SK-N-MC (cell line): ENCODE measurements at regions not wholly inside any gene's neighbourhood (a gene's known extent, or its start where the extent isn't known, plus 50 kb on each side); places are given as distances from the start of the nearest gene placed in this dataset.

ENCODE experiments used
- EZH2 ChIP-seq: fragments of 200-600 bp; sonication (generic); IDR thresholded peaks from one replicate; pipeline ENCODE4 v1.6.1; 2017; ENCODE audit warnings: antibody characterized with exemption
- POLR2AphosphoS5 ChIP-seq: IDR thresholded peaks from 2 replicates; pipeline ENCODE4 v1.6.1; 2012; ENCODE audit warnings: mild to moderate bottlenecking, low read depth, low read length, borderline replicate concordance

- TF ChIP-seq POLR2AphosphoS5 (no peak), EZH2 (no peak)
Measured at GRCh38 chr4:1557221-1557597, 126.9 kb downstream of the FAM53A start.
